GM04504 (cell line): ENCODE measurements at regions not wholly inside any gene's neighbourhood (a gene's known extent, or its start where the extent isn't known, plus 50 kb on each side); places are given as distances from the start of the nearest gene placed in this dataset.

Experiments
- DNase-seq: peaks from one replicate; pipeline ENCODE4 v3.0.0-alpha.2; 2012; ENCODE audit warnings: low read depth

DNA sequence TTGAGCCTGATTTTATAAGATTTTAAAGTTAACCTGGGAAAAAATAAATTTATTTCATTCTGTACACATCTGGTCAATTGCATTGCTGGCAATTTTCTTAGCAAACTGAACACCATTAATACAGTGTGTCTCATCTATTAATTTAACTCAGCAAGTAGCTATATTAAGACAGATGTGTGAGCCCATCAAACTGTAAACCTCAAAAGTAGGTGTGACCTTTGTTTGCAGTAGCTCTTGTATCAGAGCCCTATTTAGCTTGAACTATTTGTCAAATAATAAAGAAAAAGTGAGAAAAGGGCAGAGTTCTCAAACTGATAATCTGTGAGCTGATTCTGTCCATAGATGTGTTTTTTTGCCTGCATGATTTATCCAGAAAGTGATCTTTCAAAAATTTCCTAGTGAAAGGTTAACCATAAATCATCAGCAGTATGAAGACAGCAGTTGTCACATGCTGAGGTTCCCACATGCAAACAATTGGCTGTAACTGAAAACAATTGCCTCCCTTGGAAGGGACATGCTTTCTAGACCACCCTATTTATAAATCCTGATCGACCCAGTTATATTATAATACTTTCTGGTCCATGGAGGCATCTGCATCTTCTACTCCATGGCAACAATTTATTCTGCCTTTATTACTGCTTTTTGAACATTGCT, 646.5 kb downstream of the NSUN3 start:
- no peak for DNase-seq

DNA sequence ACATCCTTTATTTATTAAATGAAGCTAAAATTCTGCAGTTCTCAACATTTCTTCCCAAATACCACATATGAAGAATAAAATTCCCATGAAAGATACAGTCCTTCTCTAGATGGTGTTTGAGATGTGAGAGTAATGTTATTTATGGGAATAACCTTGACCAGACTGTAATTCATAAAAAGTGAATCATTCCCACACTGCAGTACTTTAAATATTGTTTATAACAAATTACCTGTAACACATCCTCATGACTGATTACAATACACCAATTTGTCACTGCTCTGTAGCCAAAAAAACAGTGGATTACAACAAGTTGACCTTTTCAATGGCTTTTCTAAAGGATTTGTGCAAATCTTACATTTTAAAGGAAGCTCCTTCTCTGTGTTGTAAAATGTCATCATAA, 651.3 kb downstream of the NSUN3 start:
- DNase-seq = no peak

GRCh38 chr3:94716326-94717018, 653.6 kb downstream of the NSUN3 start:
- no peak for DNase-seq

DNA sequence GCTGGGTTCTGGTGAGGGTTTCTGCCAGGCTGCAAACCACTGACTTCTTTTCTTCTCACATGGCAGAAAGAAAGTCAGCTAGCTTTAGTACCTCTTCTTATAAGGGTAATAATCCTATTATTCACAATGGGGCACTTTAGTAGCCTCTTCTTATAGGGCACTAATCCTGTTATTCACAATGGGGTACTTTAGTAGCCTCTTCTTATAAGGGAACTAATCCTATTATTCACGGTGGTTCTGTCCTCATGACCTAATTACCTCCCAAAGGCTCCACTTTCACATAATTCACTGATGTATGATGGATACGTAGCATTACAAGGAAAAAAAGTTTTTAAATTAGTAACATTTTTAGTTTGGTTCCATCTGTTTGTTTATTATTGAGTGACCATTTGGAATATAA, 671.3 kb downstream of the NSUN3 start:
- DNase-seq = no peak

DNA sequence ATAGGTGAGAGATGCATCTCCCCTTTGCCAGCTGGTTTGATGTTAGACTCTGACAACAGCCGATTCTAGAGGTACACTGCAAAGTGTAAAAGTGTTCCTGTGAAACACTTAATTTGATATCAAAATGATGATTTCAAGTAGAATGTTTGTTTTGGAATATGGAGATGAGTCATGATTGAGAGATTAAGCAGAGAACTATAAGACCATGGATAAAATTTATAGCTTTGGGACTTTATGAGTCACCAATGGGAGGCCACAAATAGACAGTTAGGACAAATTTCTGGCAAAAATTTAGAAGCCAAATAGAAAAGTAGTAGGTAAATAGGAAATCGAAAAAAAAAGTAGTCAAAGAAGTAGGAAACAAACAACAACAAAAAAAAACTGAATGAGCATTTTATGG, 672.5 kb downstream of the NSUN3 start:
- no peak for DNase-seq

- DNase-seq = no peak
Measured at GRCh38 chr3:94737116-94737515, 674.3 kb downstream of the NSUN3 start.

GRCh38 chr3:94739420-94739819, 676.6 kb downstream of the NSUN3 start:
- no peak for DNase-seq

DNA sequence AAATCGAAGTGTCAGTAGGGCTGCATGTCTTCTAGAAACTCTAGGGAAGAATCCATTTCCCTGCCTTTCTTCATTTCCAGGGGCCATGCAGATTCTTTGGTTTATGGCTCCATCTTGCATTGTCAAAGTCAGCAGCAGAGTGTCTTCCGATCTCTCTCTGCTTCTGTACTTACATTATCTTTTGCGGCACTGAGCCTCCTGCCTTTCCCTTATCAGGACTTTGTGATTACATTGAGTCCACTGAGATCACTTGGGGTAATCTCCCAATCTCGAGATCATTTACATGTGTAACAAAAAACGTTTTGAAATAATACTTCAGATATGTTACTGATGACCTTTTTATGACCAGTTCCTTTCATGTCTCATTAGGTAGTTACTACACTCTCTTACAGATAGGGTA, 695.9 kb downstream of the NSUN3 start:
- no peak for DNase-seq

GRCh38 chr3:94772402-94772801, 709.5 kb downstream of the NSUN3 start:
- no peak for DNase-seq

DNA sequence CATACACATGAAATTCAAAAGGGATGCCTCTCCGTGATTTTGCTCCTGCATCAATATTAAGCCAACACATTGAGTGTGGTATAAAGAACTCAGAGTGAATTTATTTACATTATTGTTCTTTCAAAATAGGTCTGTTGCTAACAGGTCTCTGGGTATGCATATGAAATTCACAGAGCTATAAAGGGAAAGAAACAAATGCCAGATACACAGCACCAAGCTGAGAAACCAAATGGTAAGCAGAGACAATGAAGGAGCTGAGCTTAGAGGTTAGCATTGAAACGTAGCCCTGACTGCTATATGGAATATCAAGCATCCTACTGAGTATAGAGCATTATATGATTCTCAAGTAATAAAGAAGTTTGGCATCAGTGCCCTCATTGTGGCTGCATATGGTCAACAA, 712.9 kb downstream of the NSUN3 start:
- no peak for DNase-seq

GRCh38 chr3:94776401-94776915, 713.6 kb downstream of the NSUN3 start:
- DNase-seq = no peak

DNA sequence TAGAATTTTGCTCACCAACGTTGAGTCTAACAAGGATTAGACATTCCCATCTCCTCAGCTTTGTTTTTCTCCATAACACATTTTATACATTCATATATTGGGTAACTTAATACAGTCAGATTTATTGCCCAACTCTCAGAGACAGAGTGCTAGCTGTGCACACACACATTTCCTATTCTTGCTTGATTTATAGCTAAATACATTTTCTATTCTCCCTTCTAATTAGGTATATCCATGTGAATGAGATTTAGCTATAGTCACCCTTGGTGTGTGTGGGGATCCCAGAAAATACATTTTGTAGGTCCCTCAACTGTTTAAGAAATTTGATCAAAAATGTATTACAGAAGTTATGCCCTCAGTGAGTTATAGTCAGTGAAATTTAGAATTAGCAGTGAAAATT, 715.4 kb downstream of the NSUN3 start:
- no peak for DNase-seq

- no peak for DNase-seq
Measured at GRCh38 chr3:94778814-94779494, 716.1 kb downstream of the NSUN3 start.

- no peak for DNase-seq
Measured at GRCh38 chr3:94779699-94780098, 716.8 kb downstream of the NSUN3 start.

DNA sequence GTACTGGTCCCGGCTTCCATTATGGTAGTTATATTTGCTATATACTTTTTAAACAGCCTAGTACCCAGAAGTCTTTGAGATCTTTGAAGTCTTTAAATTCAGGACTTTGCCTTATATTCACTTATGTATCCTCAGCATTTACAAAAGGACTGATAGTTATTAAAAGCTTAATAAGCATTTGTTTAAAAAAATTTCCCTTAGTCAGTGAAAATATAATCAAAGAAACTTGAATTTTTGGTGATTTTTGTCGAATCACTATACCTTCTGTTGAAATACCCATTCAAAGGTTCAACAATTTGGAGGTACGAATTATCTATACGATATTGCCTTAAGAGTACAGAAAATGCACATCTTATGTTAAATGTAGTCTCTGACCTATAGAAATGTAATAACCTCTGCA, 721.4 kb downstream of the NSUN3 start:
- DNase-seq = no peak

DNA sequence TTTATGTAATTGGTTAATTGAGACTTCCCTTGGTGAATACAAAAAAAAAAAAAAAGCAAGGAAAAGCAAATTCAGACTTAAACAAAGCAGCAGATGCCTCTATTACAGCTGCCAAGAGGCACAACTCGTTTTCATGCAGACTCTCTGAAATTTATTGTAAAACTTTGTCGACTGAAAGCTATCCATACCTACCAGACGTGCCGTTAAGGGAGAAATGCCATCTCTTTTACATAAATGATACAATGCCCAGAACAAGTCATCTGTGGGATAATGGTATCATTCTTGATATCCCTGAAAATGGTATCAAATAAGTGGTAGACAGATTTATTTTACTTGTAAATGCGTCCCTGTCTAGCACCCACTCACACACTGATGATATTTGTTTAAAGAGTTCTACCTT, 724.2 kb downstream of the NSUN3 start:
- no peak for DNase-seq

DNA sequence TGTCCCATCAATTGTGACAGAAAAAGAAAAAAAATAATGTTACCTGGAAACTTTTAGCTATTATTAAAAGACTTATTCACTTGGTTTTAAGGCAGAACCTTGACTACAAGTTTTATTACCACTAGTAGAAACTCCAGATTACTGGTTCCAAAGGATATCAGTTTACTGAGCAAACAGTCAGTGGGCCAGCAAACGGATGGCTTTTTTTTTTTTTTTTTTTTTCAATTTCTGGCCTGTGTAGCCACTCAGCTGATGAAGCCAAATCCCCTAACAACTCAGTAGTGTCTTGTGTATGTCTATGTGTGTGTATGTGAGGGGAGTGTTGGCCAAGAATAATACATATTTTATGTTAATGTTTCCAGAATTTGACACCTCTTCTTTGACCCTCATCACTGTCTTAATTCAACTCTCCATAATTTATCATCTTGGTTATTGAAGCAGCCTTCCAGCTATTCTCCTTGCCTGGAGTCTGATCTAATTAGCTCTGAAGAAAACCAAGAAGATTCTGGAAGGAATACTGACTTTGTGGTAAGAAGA, 724.9 kb downstream of the NSUN3 start:
- no peak for DNase-seq

- no peak for DNase-seq
Measured at GRCh38 chr3:94794563-94794962, 731.7 kb downstream of the NSUN3 start.

- no peak for DNase-seq
Measured at GRCh38 chr3:94799420-94800060, 736.7 kb downstream of the NSUN3 start.

DNA sequence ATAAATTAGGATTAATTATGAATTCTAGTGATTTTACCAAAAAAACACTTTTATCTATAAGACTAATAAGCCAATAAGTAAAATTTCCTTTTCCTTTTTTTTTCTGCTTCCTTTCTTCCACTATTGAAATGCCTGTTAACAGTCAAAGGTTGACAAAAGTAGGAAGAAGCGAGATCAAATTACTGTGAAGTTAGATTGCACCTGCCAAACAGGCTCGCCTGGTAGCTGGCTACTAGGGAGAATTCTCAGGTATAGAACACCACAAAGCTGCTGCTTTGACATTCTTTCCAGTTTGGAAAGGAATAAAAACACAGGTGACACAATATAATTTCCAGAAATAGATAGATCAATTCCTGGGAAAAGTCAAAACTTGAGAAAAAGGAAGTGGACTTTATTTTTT, 749.0 kb downstream of the NSUN3 start:
- no peak for DNase-seq

DNA sequence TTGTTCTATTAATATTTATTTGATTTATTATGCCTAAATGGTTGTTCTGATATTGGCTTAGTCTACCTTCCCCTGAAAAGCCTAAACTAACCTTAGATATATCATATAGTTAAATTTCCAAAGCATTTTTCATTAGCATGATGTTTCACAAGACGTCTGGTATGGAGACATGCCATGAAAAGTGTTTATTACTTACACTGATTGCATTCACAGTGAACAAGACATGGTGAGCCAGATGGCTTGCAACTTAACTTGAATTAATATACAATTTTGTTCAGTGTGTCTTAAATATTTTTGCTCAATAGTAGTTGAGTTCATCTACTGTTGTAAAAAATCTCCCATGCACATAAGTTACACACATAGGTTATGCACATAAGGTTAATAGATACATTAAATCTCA, 758.4 kb downstream of the NSUN3 start:
- no peak for DNase-seq

GRCh38 chr3:94822298-94822697, 759.4 kb downstream of the NSUN3 start:
- DNase-seq = no peak
